Sigmoid colon (tissue), 3 donors: ENCODE measurements at regions not wholly inside any gene's neighbourhood (a gene's known extent, or its start where the extent isn't known, plus 50 kb on each side); places are given as distances from the start of the nearest gene placed in this dataset.

Experiments used
- POLR2A ChIP-seq, 2 donors: fragments of 450-650 bp; IDR thresholded peaks; one replicate each; pipeline ENCODE4 v1.6.1; 2016; ENCODE audit warnings: antibody characterized with exemption in 2 of 2, mild to moderate bottlenecking in 2 of 2, moderate library complexity in 2 of 2
- TF ChIP-seq, protein P1 (sequence below), 4 experiments: fragments of 450-650 bp in 3 of 4; fragments of 200-600 bp in 1 of 4; IDR thresholded peaks; one replicate each; pipeline ENCODE4 v1.5.1; 2016 to 2019; ENCODE audit warnings: antibody characterized with exemption in 4 of 4, mild to moderate bottlenecking in 3 of 4, moderate library complexity in 2 of 4

DNA sequence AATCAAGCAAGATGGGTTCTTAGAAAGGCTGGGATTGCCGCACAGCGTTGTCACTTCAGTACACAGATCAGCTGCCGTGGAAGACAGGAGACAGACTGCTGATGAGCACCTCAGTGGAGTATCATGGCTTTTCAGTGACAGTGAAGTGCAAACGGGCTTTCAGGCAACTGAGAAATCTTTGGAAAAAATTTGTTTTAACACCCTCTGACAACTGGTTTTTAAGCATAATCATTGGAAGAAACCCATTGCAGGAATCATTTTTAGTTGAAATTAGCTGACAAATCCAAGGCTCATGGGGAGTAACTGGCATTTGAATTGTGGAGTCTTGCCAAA lies 418.8 kb downstream of the OTOL1 start:
- TF ChIP-seq, protein P1, sequence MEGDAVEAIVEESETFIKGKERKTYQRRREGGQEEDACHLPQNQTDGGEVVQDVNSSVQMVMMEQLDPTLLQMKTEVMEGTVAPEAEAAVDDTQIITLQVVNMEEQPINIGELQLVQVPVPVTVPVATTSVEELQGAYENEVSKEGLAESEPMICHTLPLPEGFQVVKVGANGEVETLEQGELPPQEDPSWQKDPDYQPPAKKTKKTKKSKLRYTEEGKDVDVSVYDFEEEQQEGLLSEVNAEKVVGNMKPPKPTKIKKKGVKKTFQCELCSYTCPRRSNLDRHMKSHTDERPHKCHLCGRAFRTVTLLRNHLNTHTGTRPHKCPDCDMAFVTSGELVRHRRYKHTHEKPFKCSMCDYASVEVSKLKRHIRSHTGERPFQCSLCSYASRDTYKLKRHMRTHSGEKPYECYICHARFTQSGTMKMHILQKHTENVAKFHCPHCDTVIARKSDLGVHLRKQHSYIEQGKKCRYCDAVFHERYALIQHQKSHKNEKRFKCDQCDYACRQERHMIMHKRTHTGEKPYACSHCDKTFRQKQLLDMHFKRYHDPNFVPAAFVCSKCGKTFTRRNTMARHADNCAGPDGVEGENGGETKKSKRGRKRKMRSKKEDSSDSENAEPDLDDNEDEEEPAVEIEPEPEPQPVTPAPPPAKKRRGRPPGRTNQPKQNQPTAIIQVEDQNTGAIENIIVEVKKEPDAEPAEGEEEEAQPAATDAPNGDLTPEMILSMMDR (IDR thresholded peaks at IDR 0.05): no peak
- TF ChIP-seq POLR2A (IDR thresholded peaks at IDR 0.05): no peak
